ENCODE measurements at regions not wholly inside any gene's neighbourhood (a gene's known extent, or its start where the extent isn't known, plus 50 kb on each side); places are given as distances from the start of the nearest gene placed in this dataset.

GRCh38 chr10:44180321-44181168 is 204.4 kb downstream of the CXCL12 start:
- DNase-seq (ENCODE audit: low read depth in 1 of 2, low spot score in 1 of 2), result no peak

DNA sequence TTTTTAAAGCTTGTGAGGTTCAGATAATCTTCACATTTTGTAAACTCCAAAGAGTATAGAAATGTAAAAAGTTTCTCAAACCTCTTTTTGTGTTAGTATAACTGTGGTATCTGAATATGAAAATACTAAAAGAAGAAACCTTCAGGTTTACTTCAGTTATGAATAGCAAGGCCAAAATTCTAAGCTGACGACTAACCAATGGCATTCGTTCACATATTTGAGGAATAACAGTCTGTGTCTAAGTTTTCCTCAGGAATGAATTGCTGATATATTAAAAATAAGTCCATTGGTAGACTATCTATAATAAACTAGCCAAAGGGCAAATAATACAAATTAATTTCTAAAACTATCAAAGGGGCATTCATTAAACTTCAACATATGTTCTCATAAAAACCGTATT is 206.0 kb downstream of the CXCL12 start:
- no peak for TF ChIP-seq PHF8 (IDR thresholded peaks at IDR 0.05; ENCODE audit: borderline replicate concordance, low read depth)
- TF ChIP-seq ZFP36 (IDR thresholded peaks at IDR 0.05; ENCODE audit: borderline replicate concordance, partially characterized antibody), result no peak
- no peak for TF ChIP-seq BHLHE40 (IDR thresholded peaks at IDR 0.05; ENCODE audit: low read depth, low read length)
- TF ChIP-seq CBX8 (IDR thresholded peaks at IDR 0.05), result no peak
- no peak for TF ChIP-seq CHD2 (IDR thresholded peaks at IDR 0.05; ENCODE audit: low read length, partially characterized antibody)
- TF ChIP-seq POLR2AphosphoS2 (conservative IDR thresholded peaks at IDR 0.05; ENCODE audit: low read length), result no peak
- TF ChIP-seq, protein P1, sequence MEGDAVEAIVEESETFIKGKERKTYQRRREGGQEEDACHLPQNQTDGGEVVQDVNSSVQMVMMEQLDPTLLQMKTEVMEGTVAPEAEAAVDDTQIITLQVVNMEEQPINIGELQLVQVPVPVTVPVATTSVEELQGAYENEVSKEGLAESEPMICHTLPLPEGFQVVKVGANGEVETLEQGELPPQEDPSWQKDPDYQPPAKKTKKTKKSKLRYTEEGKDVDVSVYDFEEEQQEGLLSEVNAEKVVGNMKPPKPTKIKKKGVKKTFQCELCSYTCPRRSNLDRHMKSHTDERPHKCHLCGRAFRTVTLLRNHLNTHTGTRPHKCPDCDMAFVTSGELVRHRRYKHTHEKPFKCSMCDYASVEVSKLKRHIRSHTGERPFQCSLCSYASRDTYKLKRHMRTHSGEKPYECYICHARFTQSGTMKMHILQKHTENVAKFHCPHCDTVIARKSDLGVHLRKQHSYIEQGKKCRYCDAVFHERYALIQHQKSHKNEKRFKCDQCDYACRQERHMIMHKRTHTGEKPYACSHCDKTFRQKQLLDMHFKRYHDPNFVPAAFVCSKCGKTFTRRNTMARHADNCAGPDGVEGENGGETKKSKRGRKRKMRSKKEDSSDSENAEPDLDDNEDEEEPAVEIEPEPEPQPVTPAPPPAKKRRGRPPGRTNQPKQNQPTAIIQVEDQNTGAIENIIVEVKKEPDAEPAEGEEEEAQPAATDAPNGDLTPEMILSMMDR (IDR thresholded peaks at IDR 0.05), result no peak
- no peak for TF ChIP-seq EHMT2 (IDR thresholded peaks at IDR 0.05; ENCODE audit: low read depth)
- no peak for TF ChIP-seq PBX3 (IDR thresholded peaks at IDR 0.05)
- TF ChIP-seq BCL3 (IDR thresholded peaks at IDR 0.05), result no peak
- TF ChIP-seq ZSCAN20 (CRISPR knock-in tag; IDR thresholded peaks at IDR 0.05), result no peak
- TF ChIP-seq HOXB5 (CRISPR knock-in tag; IDR thresholded peaks at IDR 0.05), result no peak
- TF ChIP-seq ESRRA (IDR thresholded peaks at IDR 0.05; ENCODE audit: borderline replicate concordance, low read length), result no peak
- Histone ChIP-seq H3K9me3 (no peaks in the 10 kb centered on the region), H3K27ac (no peak overlapping the region), H3K4me3 (no peak overlapping the region), H3K4me1 (no peaks in the 10 kb centered on the region), H3K4me2 (no peak overlapping the region)
- 2% methylated on average over 3 of the region's 3 CpGs for WGBS (ENCODE audit: missing lambda C conversion rate)
- ATAC-seq, result no peak
- no peak for FAIRE-seq
- ChIA-PET CTCF (no interaction called here), POLR2A (no interaction called here)
- no peak for DNase-seq (ENCODE audit: low read depth in 1 of 2, low spot score in 1 of 2)

More at GRCh38 chr10:44180321-44181168, 204.4 kb downstream of the CXCL12 start:
- 15% methylated on average over 10 of the region's 10 CpGs for WGBS (ENCODE audit: missing lambda C conversion rate)
- no peaks in the 10 kb centered on the region for H3K9me3 ChIP-seq
- POLR2A ChIA-PET, result no interaction called here
- CTCF ChIA-PET, result no interaction called here
- H3K4me1 ChIP-seq, result no peaks in the 10 kb centered on the region
- H3K4me3 ChIP-seq, result no peak overlapping the region
- ATAC-seq (peak; percentile 32 to 47; a peak in 4 of 6 replicates), FAIRE-seq (no peak)
- no peak overlapping the region for H3K27ac ChIP-seq
- no peak for TF ChIP-seq SMC3 (IDR thresholded peaks at IDR 0.05)
- peak; percentile 50; the same call in 1 of the 2 replicates for TF ChIP-seq USF2 (IDR thresholded peaks at IDR 0.05)
- peak overlapping the region; percentile 45; the same call in 2 of the 3 replicates for H3K4me2 ChIP-seq

DNA sequence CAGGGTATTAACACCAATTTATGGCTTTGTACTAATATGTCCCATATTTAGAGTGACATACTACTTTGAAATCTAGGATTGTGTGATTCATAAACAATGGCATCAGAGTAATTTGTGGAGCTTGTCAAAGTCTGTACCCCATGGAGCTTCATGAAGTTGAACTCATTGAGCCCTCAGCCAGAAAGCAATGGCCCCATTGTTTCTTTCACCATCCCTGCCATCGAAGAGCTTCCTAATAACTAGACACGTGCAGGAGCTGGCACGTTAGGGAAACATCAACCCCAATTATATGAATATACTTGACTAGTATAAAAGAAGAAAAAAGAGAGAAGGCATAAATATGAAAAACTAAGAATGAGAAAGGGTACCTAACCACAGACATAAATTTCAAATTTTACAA is 206.6 kb downstream of the CXCL12 start:
- Histone ChIP-seq H3K4me3 (no peak overlapping the region), H3K9me3 (no peaks in the 10 kb centered on the region), H3K27ac (no peak overlapping the region), H3K4me1 (peaks cover 1% of the 10 kb centered on the region; the same call in 1 of the 3 replicates), H3K4me2 (no peak overlapping the region)
- 3% methylated on average over 3 of the region's 3 CpGs for WGBS (ENCODE audit: missing lambda C conversion rate)
- no peak for FAIRE-seq
- no peak for TF ChIP-seq SMC3 (IDR thresholded peaks at IDR 0.05)
- TF ChIP-seq HEYL (CRISPR knock-in tag; IDR thresholded peaks at IDR 0.05), result no peak
- no peak for TF ChIP-seq JUN (IDR thresholded peaks at IDR 0.05)
- no peak for TF ChIP-seq EP300 (IDR thresholded peaks at IDR 0.05)
- no peak for TF ChIP-seq EHF (CRISPR knock-in tag; IDR thresholded peaks at IDR 0.05)
- no peak for TF ChIP-seq EHMT2 (IDR thresholded peaks at IDR 0.05; ENCODE audit: low read depth)
- POLR2A ChIA-PET, result no interaction called here
- CTCF ChIA-PET, result no interaction called here
- DNase-seq (ENCODE audit: low read depth in 1 of 2, low spot score in 1 of 2), result no peak
- no peak for ATAC-seq
